ENCODE measurements at regions not wholly inside any gene's neighbourhood (a gene's known extent, or its start where the extent isn't known, plus 50 kb on each side); places are given as distances from the start of the nearest gene placed in this dataset.

DNA sequence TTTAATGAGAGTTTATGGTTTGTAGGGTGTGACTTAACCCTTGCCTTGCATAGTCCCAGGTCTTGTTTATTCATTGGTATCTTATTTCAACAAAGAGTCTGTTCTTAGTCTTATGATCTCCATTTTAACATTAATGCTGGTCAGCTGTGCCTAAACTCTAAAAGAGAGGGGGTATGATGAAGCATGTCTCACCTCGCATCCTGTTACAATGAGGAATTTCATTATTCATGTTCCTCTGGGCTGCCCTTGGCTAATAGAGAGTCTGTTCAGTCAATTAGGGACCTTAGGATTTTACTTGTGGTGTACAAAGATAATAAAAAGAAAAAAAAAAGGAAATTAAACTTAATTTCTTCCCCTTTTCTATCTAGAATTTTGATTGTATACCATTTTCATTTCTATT lies 831.9 kb upstream of the CDH2 start:
- DNase-seq, result no peak

- no peak for DNase-seq
Observed at GRCh38 chr18:29007986-29008654, 831.2 kb upstream of the CDH2 start.

DNA sequence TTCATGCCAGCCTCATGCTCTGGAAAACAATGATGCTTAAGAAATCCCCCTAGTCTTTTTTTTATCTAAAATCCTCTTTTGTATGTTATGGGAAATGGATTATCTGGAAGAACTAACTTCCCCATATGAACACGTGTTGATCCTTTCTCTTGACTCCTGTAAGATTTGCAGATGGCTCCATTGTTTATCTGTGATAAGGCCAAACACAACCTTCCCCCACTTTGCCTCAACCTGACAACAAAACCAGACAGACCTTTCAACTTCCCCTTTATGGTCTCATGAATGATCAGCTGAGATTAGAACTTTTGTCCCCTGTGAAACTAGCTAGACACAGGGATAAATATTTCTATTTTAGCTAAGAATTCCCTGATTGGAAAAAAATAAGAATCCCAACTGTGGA lies 828.0 kb upstream of the CDH2 start:
- no peak for DNase-seq

DNA sequence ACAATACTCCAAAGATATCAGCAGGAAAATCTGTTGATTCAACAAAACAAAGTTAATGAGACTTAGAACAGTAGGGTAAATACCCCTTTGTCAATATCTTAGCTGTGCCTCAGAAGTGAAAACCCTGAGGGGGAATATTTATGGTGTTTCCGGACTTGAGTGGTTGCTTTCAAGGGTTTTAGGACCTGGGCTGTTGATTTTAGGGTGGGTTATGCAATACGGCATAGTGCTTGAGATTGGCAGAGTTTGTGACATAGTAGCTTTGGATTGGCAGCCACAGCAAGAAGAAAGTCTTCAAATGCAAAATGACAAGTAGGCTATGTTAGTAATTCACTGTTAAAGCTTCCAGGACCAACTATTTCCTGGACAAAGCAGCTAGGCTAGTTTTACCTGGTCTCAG lies 826.3 kb upstream of the CDH2 start:
- no peak for DNase-seq

GRCh38 chr18:29002747-29003146 lies 825.8 kb upstream of the CDH2 start:
- no peak for DNase-seq

GRCh38 chr18:28999726-29000125 lies 822.8 kb upstream of the CDH2 start:
- no peak for DNase-seq

DNA sequence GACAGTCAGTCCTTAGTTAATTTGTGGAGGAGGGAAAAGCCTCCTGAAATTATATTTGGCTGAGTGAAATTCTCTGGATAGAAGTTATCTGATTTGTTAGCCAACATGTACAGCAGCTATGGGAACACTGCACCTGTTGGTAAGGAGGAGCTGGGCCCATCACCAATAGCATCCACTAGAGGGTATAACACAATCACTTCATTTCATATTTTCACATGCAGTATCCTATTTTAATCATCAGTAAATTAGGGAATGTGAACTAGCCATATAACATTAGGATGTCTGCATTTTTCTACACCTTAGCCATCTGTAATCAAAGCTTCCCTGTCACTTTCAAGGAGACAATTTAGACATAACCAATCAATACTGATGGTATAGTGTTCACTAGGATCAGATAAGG lies 818.4 kb upstream of the CDH2 start:
- no peak for DNase-seq

DNA sequence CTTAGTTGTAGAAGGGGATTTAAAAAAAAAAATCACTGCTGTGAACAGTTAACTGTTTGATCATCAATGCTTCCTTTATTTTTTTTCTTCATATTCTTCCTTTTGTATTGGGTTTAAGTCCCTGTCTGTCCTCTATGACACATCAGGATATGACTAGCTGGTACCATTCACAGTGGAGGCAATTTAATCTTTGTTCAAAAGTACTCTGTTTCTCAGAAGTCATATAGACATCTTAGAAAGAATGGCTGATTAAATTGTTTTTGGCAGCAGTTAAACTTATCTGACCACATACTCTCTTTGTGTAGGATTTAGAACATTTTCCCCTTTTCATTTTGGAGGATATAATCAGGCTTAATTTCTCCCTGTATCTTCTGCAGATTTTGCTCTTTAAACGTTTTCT lies 807.8 kb upstream of the CDH2 start:
- DNase-seq, result no peak

- DNase-seq, result no peak
Observed at GRCh38 chr18:28974504-28974903, 797.6 kb upstream of the CDH2 start.

DNA sequence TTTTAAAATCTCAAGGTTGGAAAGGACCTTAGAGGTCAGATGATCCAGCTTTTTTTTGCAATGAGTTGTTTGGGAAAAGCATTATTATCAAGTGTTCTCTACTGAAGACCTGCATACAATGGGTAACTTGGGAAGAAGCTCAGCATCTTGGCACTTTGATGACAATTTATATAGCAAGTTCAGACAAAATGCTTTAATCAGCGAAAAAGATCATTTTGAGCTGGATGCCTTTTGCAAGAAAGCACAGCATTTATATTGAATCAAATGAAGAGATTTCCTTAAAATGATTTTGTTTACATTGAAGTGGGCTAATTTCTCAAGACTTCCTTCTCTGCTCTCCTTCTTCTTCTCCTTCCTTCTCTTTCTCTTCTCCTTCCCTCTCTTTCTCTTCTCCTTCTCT lies 796.4 kb upstream of the CDH2 start:
- no peak for DNase-seq

GRCh38 chr18:28972333-28972907 lies 795.5 kb upstream of the CDH2 start:
- DNase-seq, result no peak

- no peak for DNase-seq
Observed at GRCh38 chr18:28963481-28963880, 786.6 kb upstream of the CDH2 start.

GRCh38 chr18:28961669-28962228 lies 784.8 kb upstream of the CDH2 start:
- DNase-seq, result no peak

- DNase-seq, result no peak
Observed at GRCh38 chr18:28960146-28960545, 783.2 kb upstream of the CDH2 start.

DNA sequence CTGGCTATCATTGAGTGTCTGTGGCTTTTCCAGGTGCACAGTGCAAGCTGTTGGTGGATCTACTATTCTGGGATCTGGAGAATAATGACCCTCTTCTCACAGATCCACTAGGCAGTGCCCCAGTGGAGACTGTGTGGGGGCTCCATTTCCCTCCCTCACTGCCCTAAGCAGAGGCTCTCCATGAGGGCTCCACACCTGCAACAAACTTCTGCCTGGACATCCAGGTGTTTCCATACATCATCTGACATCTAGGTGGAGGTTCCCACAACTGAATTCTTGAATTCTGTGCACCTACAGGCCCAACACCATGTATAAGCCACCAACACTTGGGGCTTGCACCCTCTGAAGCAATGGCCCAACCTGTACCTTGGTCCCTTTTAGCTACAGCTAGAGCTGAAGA lies 775.4 kb upstream of the CDH2 start:
- DNase-seq, result no peak

- DNase-seq, result no peak
Observed at GRCh38 chr18:28947900-28948299, 771.0 kb upstream of the CDH2 start.

DNA sequence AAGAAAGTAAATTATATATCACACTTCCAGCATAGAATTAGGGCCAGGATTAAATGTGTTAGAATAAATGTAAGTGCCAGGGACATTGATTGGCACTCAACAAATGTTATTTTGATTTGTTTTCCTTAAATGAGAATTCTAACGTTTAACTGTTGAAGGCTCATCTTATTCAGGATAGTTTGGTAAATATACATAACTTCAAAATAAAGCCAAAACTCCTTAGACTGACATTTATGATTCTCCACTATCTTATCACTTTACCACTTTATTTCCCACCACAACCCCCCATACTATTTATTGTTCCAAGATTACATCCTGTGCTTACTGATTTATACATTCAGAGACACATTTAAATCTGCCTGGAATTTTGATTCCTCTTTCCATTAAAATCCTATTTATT lies 769.5 kb upstream of the CDH2 start:
- DNase-seq, result no peak

GRCh38 chr18:28922936-28923335 lies 746.0 kb upstream of the CDH2 start:
- DNase-seq, result no peak

- no peak for DNase-seq
Observed at GRCh38 chr18:28916456-28916855, 739.5 kb upstream of the CDH2 start.

GRCh38 chr18:28905509-28905908 lies 728.6 kb upstream of the CDH2 start:
- no peak for DNase-seq

DNA sequence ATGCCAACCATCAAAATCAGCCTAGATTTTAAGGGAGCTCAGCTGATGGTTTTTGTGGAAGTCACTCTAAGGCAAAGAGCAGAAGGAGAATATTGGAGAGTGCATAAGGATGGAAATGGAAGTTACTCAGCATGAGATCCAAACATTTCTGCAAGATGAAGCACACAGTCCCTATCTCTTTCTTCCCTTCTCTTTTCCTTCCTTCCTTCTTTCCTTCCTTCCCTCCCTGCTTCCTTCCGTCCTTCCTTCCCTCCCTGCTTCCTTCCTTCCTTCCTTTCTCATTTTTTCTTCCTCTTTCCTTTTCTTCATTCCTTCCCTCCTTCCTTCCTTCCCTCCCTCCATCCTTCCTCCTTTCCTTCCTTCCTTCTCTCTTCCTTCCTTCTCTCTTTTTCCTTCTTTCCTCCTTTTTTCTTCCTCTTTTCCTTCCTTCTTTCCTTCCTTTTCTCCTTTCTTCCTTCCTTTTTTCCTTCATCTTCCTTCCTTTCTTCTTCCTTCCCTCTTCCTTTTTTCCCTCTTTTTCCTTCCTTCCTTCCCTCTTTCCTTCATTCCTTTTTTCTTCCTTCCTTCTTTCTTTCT lies 727.9 kb upstream of the CDH2 start:
- no peak for DNase-seq

- DNase-seq, result no peak
Observed at GRCh38 chr18:28903306-28903705, 726.4 kb upstream of the CDH2 start.

DNA sequence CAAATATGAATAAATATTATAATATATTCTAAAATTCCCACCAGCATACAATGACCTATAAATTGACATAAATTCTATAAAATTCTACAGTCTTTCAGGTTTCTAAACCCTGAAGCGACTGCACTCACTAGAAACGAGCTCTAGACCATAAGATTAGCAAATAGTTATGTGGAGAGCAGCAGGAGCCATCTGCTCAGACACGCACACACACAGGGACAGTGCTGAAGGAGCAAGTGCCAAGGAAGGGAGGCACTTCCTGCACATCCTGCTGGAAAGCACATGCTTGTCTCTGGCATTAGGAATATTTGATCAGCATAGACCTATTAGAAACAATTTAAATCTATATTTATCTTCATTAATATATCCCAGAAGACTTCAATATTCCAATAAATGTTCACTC lies 713.9 kb upstream of the CDH2 start:
- DNase-seq, result no peak

GRCh38 chr18:28884304-28884703 lies 707.4 kb upstream of the CDH2 start:
- no peak for DNase-seq

- no peak for DNase-seq
Observed at GRCh38 chr18:28880856-28881255, 703.9 kb upstream of the CDH2 start.
